ENCODE measurements at regions not wholly inside any gene's neighbourhood (a gene's known extent, or its start where the extent isn't known, plus 50 kb on each side); places are given as distances from the start of the nearest gene placed in this dataset.

GRCh38 chr11:42234451-42234951, 775.0 kb upstream of the LRRC4C start:
- TF ChIP-seq CTCF (IDR thresholded peaks at IDR 0.05): no peak
- TF ChIP-seq EP300 (IDR thresholded peaks at IDR 0.05): no peak
- no peak for TF ChIP-seq POLR2A (IDR thresholded peaks at IDR 0.05)

All from suprapubic skin (tissue), 3 donors.